CD4-positive, alpha-beta T cell treated with Interleukin-15 for 1 hour (primary cell): ENCODE measurements at regions not wholly inside any gene's neighbourhood (a gene's known extent, or its start where the extent isn't known, plus 50 kb on each side); places are given as distances from the start of the nearest gene placed in this dataset.

ENCODE experiments used
- DNase-seq: peaks from one replicate; pipeline ENCODE4 v3.0.0-alpha.2; 2020

- no peak for DNase-seq
Measured at GRCh38 chr15:60057554-60057953, 53.4 kb downstream of the FOXB1 start.

DNA sequence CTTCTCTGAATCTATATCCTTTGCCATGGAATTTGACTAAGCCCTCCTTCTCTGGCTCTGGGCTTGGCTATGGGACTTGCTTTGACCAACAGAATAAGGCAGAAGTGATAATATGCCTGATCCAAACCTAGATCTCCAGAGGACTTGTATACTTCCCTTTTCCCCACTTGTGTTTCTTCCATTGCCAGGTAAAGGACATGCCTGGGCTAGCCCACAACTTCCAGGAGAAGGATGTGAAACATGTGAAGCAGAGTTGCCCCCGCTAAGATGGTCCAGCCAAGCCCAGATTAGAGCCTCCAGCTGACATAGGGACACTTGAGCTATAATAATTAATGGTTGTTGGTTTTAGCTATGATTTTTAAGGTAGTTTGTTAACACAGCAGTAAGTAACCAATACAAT is 55.1 kb downstream of the FOXB1 start:
- no peak for DNase-seq

GRCh38 chr15:60061758-60062157 is 57.6 kb downstream of the FOXB1 start:
- DNase-seq, result no peak

GRCh38 chr15:60062826-60063225 is 58.7 kb downstream of the FOXB1 start:
- no peak for DNase-seq

DNA sequence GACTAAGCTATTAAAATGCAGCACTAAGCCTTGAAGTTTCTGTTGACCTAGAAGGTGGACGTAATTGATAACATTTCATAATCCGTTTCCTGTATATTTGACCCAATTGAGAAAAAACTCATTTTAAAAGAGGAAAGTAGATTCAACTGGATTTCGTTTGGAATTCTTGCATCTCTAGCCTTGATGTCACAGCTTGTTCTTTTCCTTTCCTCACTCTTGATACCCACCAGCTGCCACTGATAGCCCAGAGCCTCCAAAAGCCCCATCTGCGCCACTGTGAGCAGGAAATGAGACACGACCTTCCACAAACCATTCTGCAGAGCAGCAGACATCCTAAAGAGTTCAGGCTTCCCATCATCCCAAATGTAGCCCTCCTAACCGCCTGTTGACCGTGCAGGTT is 61.8 kb downstream of the FOXB1 start:
- DNase-seq, result no peak

DNA sequence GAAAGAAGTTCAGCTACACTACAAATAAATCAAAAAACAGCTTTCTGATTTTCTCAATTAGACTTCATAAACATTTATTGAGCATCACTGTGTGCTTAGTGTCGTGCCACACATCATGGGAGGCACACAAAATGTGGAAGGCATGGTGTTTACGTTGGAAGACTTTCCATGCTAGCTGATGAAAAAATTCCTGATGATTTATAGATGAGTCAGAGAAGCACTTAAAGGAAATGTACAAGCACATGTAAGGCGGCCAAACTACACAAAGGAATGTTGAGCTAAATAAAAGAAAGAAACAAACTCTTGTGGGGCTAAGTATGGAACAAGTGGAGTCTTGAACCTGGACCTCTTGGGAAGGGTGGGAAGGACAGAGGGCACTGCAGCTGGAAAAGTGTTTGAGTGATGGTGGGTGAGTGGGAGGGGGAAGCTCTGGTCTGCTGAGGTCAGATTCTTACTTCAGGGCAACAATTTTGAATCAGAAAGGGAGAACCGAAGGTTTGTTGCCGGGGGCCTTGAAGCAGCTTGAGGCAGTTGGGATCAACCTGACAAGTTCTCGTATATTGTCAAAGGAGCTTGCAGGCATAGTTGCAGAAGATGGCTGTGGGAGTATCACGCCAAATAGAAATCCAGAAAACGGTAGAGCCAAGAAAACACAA is 66.9 kb downstream of the FOXB1 start:
- DNase-seq, result no peak

DNA sequence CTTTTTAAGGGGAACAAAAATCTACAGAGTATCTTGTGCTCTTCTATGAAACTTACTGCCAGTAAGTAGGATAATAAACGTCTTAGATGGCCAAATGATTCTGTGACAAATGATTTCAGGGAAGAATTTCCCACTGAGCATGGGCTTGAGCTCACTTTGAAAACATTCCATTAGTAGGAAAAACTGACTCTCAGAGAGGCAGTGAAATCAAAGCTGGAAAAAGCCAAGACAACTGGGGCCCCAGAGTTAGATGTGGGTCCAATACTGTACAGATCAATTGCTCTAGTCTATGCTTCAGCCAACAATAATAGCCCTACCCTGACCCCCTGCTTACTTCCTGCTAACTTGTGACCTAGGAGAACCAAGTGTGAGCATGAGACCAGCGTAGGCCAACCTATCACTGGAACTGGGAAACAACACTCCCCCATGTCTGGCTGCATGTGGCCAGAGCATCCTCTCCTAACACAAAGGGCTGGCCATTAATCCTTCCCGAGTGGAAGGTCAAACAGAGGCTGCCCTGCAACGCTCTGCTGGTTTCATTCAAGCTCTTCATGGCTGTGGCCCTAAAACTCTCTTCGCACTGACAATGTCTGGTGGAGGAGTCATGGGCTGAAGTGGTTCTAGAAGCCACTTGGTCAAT is 68.8 kb downstream of the FOXB1 start:
- no peak for DNase-seq

DNA sequence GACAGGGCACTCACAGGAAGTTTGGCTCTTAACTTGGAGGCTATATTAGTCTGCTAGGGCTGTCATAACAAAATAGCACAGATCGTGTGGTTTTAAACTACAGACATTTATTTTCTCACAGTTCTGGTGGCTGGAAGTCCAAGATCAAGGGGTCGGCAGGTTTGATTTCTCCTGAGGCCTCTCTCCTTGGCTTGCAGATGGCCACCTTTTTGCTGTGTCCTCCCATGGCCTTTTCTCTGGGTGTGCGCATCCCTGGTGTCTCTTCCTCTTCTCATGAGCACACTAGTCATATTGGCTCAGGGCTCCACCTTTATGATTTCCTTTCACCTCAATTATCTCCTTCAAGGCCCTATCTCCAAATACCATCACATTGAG is 69.3 kb downstream of the FOXB1 start:
- no peak for DNase-seq

DNA sequence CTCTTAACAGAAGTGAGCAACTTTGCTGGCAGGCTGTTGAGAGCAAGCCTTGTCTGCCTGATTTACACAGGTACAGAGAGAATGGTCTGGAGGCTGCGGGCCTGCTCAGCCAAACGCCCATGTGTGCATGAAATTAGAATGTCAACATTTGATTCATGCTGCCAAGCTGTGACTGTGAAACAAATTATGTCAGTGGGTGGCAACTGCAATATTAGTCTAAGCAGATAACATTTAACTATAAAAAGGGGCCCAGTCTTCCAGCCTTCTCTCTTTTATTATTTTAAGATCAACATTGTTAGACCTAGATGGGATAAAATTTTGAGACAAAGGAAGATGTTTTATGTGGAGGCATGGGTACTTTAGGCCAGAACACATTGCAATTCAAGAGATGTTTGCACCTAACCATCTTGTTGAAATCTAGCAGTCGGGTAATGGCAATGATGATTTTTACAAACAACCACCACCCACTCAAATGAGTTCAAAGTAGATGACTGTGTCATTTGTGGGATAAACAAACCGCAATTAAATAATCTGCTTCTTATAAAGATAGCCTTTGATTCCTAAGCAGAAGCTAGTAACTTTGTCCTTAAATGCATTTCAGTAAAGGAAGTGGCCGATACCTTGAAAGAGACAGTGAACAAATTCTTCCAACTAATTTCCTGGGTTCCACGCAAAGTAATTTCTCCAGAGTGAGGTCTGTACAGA is 70.2 kb downstream of the FOXB1 start:
- DNase-seq, result no peak

DNA sequence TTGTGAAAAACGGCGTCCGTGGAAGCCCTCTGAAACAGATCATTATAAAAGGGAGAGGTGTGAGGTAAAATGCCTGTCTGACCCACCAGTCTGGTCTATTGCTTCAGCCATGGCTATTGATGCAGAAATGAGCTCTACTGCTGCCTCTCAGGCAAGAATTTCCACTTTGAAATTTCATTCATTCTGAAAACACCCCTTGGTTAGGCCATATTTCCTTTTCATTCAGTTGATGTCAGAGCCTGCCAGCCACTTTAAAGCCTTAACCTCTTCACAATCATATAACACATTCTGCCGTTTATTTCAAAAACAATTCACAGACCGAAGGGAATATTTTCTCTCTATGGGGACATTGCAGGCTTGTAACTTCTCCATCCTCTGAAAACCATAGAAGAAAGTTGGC is 71.9 kb downstream of the FOXB1 start:
- DNase-seq, result no peak

DNA sequence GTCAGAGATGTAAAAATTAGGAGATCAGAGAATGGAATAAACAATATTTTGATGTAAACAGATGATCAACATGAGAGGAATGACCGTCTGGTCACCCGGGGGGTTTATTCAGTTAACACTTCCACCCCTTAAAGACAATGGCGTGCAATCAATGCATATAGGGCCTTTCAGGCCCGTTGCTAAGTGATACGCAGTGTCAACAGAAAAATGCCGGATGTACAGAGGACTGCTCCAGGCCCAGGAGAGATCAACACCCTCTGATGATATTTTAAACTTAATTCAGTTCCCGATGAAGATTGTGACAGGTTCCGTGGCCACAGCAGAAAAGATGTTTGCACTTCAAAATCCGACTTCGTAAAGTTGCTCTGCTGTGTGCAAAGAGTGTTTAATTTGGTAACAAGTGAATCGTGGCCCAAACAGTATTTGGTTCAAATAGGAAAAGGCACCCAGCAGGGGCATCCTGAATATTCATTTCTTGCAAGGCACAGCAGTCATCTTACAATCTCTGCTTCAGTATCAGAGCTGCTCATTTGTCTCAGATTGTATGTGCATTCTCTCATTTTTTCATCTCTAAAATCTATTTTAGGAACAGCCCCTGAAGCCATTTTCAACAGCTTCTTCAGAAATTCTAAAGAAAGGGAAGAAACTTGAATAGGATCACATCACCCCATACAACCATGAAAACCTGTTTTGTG is 72.6 kb downstream of the FOXB1 start:
- DNase-seq, result no peak

DNA sequence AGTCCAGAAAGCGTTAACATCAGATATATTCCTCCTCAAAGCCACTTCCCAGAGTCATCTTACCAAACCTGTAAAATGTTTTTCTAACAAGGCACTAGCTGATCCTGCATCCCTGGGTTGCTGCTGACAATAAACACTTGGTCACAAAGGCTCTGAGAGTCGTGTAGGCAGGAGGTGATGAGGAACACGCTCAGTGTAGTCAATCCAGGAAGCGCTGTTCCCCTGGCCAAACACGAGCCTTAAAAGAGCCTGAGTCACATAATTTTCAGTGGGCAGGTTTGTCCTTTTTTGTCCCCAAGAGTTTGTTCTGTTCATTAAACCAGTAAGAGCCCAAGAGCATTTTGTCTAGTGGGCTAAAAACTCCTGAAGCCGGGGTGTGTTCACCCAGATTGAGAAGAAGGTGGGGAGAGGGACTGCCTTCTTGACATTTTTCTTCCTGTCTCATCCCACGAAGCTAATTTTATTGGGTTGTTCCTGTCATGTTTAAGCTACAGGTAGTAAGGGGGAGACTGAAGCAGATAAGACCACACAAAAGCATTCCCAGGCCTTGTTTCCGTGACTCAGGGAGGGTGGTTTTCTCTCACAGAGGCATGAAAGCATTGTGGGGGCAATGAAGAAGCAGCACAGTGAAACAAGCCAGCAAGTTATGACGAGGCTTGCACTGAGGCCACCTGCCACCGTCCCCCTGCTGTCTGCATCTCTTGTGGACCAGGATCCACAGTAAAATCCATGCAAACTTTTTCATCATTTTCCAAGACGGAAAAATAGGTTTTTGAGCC is 73.7 kb downstream of the FOXB1 start:
- DNase-seq, result no peak

DNA sequence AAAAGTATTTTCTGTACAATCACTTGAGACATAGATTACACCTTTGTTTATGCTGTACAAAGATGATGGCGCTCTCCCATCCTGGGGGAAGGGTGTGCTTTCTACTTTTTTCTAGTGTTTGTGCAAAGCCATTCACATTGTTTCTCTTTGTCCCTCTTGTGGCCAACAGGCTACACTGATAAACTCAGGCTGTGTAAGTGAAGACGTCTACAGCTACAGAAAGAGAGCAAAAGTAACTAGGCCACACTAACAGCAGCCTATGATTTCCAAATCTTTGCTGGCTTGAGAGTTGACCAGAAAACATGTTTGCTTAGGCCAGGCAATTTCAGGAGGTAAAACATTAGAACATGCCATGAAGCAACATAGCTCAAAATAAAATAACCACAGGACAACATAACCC is 75.1 kb downstream of the FOXB1 start:
- DNase-seq, result no peak

- DNase-seq, result no peak
Measured at GRCh38 chr15:60081976-60082375, 77.9 kb downstream of the FOXB1 start.

GRCh38 chr15:60083318-60083717 is 79.2 kb downstream of the FOXB1 start:
- no peak for DNase-seq

DNA sequence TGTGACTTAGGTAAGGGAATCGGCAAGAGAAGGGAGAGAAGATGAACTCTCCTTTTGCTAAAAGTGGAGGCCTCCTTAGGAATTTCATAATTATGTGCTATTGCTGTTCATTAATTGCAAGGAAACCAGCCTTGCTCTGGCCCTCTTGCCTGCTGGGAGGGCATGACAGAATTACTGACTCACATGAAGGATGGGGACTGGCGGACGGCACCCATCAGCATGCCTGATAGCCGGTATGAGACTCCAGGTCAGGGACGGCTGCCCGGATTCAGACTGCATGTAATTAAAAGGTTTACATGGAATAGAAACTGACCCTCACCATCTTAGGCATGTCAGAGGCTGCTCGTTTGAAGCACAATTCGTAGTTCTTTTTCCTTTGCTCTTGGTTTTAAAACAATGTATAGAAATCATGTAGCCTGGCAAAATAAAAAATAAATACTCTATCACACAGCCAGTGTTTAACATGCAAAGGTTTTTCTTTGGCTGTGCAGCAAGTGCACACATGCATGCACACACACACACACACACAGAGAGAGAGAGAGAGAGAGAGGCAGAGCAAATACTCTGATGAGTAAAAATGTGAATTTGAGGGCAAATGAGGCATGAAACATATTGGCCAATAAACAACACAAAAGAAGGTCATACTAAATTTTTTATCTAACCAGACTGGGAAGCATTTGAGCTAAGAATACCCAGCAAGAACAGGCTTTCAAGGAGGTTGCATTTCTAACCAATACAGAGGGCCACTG is 82.7 kb downstream of the FOXB1 start:
- DNase-seq, result no peak

GRCh38 chr15:60087561-60087960 is 83.5 kb downstream of the FOXB1 start:
- no peak for DNase-seq

- no peak for DNase-seq
Measured at GRCh38 chr15:60090747-60091146, 86.6 kb downstream of the FOXB1 start.

GRCh38 chr15:60091157-60091556 is 87.0 kb downstream of the FOXB1 start:
- DNase-seq, result no peak

DNA sequence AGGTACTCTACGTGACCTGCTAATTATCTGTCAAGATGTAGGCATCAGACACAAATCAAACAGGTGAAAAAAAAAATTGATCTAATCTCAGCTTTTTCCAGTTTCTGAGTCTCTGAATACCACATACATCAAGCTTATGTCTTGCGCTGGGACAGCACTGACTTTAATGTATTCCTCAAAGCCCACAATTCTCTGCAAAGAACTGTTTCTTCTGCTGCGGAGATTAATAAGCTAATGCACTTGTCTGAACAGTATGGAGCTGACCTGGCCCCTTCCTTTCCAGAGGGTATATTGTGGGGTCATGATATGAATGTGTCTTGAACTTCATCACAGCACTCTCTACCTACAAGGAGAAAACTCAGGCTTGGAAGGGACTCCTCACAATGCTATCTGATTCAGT is 87.8 kb downstream of the FOXB1 start:
- no peak for DNase-seq

DNA sequence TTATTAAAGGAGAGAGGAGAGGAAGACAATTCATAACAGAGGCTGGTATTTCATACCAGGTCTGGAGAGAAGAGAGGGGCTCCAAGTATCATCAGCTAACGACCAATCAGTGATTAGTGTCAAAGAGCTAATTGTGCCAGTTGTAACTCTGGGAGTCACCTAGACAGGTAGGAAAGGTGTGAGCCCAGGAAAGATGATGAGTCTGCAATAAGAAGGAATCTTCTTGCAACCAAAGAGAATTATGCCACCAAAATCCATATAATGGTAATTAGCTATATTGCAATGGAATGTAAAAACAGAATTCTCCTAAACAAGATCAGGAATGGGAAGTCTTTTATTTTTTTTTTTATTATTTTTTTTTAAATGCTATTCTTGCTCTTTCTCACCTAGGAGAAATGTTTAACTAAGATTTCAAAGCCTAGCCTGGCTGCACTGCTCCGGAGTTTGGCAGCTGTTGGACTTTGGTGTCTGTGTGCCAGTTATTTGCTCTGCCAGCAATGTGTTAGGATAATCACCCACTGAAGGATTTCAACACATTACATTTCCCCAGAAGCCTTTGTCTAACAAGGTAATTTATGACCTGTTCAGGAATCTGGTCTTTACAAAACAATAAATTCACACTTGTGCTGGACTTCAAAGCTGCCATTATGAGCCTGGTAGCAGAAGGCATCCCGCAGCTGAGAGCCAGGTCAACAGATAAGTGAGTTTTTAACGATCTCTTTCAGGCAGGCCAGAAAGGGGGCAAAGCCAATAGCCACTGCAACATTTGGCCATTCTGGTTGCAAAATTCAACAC is 89.4 kb downstream of the FOXB1 start:
- DNase-seq, result no peak
